ENCODE measurements at regions not wholly inside any gene's neighbourhood (a gene's known extent, or its start where the extent isn't known, plus 50 kb on each side); places are given as distances from the start of the nearest gene placed in this dataset.

DNA sequence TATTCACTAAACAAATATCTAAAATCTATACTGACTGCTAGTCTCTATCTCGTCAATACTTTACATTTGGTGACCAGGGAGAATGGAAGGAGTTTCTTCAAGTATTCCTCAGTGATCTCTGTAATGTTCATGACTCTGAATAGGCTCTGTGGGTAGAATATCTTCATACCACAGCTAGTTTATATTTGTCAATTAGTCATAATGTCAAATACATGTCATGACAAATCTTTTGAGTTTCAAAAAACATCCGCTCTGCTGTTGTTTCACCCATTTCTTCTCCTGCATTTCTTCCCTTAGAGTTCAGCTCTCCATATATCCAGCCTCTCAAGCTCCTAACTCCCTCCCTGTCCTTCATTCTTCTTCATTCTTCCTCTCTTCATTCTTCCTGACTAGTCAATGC, 206.5 kb upstream of the FANCL start:
- Histone ChIP-seq H3K36me3 (ENCODE audit: insufficient read depth in 1 of 2, low read depth in 1 of 2) (no peaks in the 10 kb centered on the region), H3K4me3 (no peak overlapping the region)

DNA sequence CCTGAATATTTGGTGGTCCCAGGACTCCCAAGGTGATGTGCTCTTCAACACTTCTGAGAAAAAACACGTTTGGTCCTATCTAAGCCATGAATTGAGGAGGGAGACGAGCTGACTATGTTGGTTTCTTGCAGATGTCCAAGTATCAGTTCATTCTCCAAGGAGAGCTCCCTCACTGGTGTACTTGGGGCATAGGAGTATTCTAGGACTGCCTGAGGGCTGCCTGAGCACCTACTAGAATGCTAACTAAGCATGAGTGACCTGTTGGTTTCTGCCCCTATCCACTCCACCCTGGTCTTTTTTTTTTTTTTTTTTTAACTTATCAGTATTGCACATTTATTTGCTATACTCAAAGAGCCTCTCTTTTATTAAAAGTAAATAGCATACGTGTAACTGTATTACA, 200.5 kb upstream of the FANCL start:
- intact Hi-C loops (cut with DNase I) = loop anchor here in 1 of 2 donors (10.0 kb wide), 1 partner anchor 677 kb away; no protein-coding TSS in a partner anchor
- H3K36me3 ChIP-seq (ENCODE audit: insufficient read depth in 1 of 2, low read depth in 1 of 2) = no peaks in the 10 kb centered on the region
- DNase-seq (no peak), ATAC-seq (no peak)
- TF ChIP-seq, protein P1, sequence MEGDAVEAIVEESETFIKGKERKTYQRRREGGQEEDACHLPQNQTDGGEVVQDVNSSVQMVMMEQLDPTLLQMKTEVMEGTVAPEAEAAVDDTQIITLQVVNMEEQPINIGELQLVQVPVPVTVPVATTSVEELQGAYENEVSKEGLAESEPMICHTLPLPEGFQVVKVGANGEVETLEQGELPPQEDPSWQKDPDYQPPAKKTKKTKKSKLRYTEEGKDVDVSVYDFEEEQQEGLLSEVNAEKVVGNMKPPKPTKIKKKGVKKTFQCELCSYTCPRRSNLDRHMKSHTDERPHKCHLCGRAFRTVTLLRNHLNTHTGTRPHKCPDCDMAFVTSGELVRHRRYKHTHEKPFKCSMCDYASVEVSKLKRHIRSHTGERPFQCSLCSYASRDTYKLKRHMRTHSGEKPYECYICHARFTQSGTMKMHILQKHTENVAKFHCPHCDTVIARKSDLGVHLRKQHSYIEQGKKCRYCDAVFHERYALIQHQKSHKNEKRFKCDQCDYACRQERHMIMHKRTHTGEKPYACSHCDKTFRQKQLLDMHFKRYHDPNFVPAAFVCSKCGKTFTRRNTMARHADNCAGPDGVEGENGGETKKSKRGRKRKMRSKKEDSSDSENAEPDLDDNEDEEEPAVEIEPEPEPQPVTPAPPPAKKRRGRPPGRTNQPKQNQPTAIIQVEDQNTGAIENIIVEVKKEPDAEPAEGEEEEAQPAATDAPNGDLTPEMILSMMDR (IDR thresholded peaks at IDR 0.05) = no peak
- no peaks in the 10 kb centered on the region for H3K4me1 ChIP-seq
- H3K27ac ChIP-seq = no peak overlapping the region
- WGBS, 3 donors = 62 to 72% (median 64%) methylated on average over 3 of the region's 3 CpGs
- H3K9me3 ChIP-seq = no peaks in the 10 kb centered on the region
- no peak overlapping the region for H3K4me3 ChIP-seq
- H3K27me3 ChIP-seq (ENCODE audit: insufficient read depth in 3 of 3, low read length in 2 of 3) = no peaks in the 10 kb centered on the region

More for the DNA sequence above, 206.5 kb upstream of the FANCL start:
- DNase-seq (no peak), ATAC-seq (no peak)
- WGBS, 3 donors = 90 to 94% (median 91%) methylated on average over 2 of the region's 2 CpGs
- intact Hi-C loops (cut with DNase I) = loop anchor here (5.0 to 10.0 kb wide), 3 partner anchors 545 to 690 kb away; no protein-coding TSS in a partner anchor
- no peaks in the 10 kb centered on the region for H3K27me3 ChIP-seq (ENCODE audit: insufficient read depth in 3 of 3, low read length in 2 of 3)
- TF ChIP-seq, protein P1 (IDR thresholded peaks at IDR 0.05) = no peak
- no peaks in the 10 kb centered on the region for H3K9me3 ChIP-seq
- H3K27ac ChIP-seq = no peak overlapping the region
- no peaks in the 10 kb centered on the region for H3K4me1 ChIP-seq

DNA sequence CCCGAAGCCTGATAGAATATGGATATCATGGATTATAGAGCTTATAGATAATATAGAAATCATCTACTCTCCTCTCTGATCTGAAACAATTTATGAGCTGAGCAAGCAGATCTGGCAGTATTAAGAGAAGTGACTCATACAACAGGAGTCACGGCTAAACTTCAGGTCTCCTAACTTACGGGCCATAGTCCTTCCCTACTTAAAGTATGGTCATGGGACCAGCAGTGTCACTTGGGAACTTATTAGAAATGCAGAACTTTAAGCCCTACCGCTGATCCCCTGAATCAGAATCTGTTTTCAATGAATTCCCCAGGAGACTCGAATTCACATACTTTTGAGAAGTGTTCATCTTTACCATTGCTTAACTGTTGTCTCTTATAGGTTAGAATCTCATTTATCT, 195.7 kb upstream of the FANCL start:
- TF ChIP-seq, protein P1 (IDR thresholded peaks at IDR 0.05) = no peak
- DNase-seq (no peak), ATAC-seq (no peak)
- Histone ChIP-seq H3K27ac (no peak overlapping the region), H3K36me3 (ENCODE audit: insufficient read depth in 1 of 2, low read depth in 1 of 2) (no peaks in the 10 kb centered on the region), H3K4me3 (no peak overlapping the region), H3K4me1 (no peaks in the 10 kb centered on the region), H3K27me3 (ENCODE audit: insufficient read depth in 3 of 3, low read length in 2 of 3) (peaks cover 0 to 5% (median 0%) of the 10 kb centered on the region in 3 donors), H3K9me3 (no peaks in the 10 kb centered on the region)
- intact Hi-C loops (cut with DNase I) = no loop called here
- 74 to 76% (median 75%) methylated on average over 5 of the region's 5 CpGs for WGBS, 3 donors

DNA sequence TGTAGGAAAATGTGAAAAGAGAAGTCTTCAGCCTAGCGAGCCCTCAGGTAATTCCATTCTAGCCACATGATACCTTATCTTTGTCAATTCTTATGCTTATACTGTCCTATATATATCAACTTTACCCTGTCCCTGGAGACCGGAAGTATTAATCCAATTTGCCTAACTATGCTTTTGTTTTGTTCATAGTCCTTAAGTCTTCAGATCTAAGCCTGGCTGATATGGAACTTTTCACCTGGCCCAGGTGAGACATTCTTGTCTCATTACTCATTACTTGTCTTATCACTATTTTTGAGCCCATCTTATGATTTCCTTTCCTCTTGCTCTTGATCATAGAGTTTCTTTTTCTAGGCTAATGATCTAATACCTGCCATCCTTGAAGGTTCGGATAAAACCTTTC, 194.1 kb upstream of the FANCL start:
- Histone ChIP-seq H3K4me1 (no peaks in the 10 kb centered on the region), H3K36me3 (ENCODE audit: insufficient read depth in 1 of 2, low read depth in 1 of 2) (no peaks in the 10 kb centered on the region), H3K4me3 (no peak overlapping the region), H3K27me3 (ENCODE audit: insufficient read depth in 3 of 3, low read length in 2 of 3) (peaks cover 0 to 5% (median 0%) of the 10 kb centered on the region in 3 donors), H3K9me3 (no peaks in the 10 kb centered on the region), H3K27ac (no peak overlapping the region)
- DNase-seq = no peak
- WGBS, 3 donors = 57 to 92% (median 86%) methylated on average over 3 of the region's 3 CpGs
- ATAC-seq = no peak
- intact Hi-C loops (cut with DNase I) = no loop called here
- TF ChIP-seq, protein P1 (IDR thresholded peaks at IDR 0.05) = no peak

DNA sequence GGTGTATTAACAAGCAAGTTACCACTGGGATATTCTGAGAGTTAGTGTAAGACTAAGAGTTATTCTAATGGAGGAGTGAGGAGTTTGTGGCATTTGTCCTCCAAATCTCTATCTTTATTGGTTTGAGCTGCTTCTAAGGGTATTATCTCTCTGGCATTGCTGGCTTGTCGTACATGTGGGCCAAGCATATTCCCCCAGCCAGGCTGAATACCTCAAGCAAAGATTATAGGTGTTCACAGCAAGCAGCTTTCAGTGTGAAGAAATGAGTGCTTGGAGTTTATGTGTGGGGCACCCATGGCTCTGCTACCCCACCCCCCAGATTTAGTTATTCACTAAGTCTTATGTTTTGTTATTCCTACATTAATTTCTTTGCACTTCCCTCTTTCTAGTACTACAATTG, 193.6 kb upstream of the FANCL start:
- WGBS, 3 donors = 60 to 80% (median 67%) methylated on average over 1 of the region's 1 CpG
- TF ChIP-seq, protein P1 (IDR thresholded peaks at IDR 0.05) = no peak

More for the DNA sequence above, 193.6 kb upstream of the FANCL start:
- H3K27me3 ChIP-seq (ENCODE audit: insufficient read depth in 3 of 3, low read length in 2 of 3) = peaks cover 0 to 5% (median 0%) of the 10 kb centered on the region in 3 donors
- no peaks in the 10 kb centered on the region for H3K4me1 ChIP-seq
- intact Hi-C loops (cut with DNase I) = no loop called here
- DNase-seq = no peak
- no peak overlapping the region for H3K27ac ChIP-seq
- no peak for ATAC-seq
- no peaks in the 10 kb centered on the region for H3K36me3 ChIP-seq (ENCODE audit: insufficient read depth in 1 of 2, low read depth in 1 of 2)
- H3K9me3 ChIP-seq = no peaks in the 10 kb centered on the region
- no peak overlapping the region for H3K4me3 ChIP-seq
